Activated naive CD4-positive, alpha-beta T cell (primary cell): ENCODE measurements at regions not wholly inside any gene's neighbourhood (a gene's known extent, or its start where the extent isn't known, plus 50 kb on each side); places are given as distances from the start of the nearest gene placed in this dataset.
"Not testable (repeated sequence)": the region's sequence is repeated elsewhere in the genome, so short reads cannot be mapped to it uniquely, and the experiment has no call there.

Experiments
- DNase-seq, 4 experiments: peaks; one replicate each; lab custom pipeline; 2025; lab: John Stamatoyannopoulos, UW

DNA sequence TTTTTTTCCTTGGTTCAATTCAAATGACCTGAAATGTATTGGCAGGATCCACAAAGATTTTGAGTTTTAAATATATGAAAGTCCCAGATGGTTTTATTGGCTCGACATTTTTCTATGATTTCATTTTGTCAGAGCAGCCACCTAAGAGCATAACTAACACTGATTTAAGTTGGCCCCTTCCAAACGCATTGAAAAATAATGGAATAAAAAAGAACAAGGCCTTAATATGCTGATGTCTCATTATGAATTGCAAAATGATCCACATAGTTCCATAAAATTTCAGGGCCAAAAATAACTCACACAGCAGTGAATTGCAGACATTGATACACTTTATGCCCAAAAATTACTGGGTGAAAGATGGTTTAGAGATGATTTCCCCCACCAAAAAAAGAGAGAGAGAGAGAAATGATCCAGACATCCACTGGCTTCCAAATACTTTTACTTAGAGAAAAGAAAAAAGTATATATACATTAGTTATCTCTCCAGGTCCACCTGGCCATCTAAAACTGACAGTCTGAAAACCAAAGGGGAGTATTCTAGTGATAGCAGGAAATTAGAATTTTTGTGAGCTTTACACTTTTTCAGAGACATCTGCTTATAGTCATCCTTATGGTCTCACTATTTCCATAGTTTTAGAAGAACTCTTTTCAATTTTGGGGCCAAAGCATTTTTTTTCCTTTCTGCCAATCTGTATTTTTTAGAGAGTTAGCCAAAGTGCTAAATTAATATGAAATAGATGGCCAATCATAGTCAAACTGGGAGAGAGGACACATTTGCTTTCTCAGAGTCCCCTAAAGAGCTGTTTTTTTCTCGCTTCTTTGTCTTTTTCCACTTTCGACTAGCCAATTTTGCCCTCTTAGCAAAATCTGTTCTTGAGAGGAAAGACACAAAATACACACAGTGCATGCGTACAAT, 213.5 kb upstream of the RND3 start:
- DNase-seq, result no peak

- no peak for DNase-seq
Observed at GRCh38 chr2:150699218-150699617, 211.8 kb upstream of the RND3 start.

DNA sequence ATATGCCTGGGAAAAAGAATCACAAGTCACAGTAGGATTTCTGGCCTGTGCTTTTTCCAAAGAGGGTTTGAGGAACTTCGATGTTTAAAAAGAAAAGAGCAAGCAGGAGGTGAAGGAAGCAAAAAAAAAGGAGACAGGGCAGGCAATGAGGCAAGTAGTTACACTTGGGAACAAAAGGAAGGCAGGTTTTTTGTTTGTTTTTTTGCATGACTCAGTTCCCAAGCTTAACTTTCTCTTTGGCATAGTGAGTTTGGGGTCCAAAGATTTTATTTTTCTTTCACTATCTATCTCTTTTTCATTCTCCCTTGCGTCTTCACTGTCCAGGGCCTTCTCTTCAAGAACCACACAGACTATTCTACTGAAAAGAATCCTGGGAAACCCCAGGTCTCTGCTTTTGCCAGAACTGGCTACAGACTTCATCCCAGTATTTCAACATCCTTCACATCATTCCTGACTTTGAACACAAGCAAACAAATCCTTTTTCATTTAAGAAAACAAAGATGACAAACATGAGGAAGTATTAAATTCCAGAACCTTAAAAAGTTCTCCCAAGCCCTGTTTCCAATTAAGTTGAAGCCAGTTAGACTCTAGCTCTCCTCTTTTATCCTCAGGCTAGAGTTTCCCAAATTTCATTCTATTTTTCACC, 210.7 kb upstream of the RND3 start:
- no peak for DNase-seq

GRCh38 chr2:150697596-150697995, 210.1 kb upstream of the RND3 start:
- DNase-seq, result no peak

- no peak for DNase-seq
Observed at GRCh38 chr2:150695451-150696135, 208.1 kb upstream of the RND3 start.

DNA sequence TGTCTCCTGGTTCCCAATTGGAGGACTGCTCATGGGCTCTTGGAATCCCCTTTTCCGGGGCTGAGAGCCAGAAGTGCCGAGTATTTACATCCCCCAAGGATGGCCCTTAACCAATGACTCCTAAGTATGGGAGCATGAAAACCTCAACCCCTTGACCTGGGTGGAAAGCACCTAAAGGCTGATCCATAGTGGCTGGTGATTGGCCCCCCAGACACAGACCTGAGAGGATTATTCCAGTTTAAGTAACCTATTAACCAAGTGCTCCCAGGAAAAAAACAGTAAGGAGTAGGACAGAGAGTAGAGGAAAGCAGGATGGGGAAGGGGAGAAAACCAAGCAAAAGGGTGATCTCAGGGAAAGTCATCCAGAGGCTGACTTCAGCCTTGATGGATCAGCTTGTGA, 206.1 kb upstream of the RND3 start:
- DNase-seq, result no peak

- DNase-seq, result no peak
Observed at GRCh38 chr2:150690870-150691269, 203.4 kb upstream of the RND3 start.

GRCh38 chr2:150690261-150690660, 202.8 kb upstream of the RND3 start:
- no peak for DNase-seq

GRCh38 chr2:150689590-150689989, 202.1 kb upstream of the RND3 start:
- DNase-seq, result no peak

GRCh38 chr2:150688016-150688415, 200.5 kb upstream of the RND3 start:
- DNase-seq, result no peak

- no peak for DNase-seq
Observed at GRCh38 chr2:150686391-150686790, 198.9 kb upstream of the RND3 start.

- no peak for DNase-seq
Observed at GRCh38 chr2:150681120-150681804, 193.8 kb upstream of the RND3 start.

DNA sequence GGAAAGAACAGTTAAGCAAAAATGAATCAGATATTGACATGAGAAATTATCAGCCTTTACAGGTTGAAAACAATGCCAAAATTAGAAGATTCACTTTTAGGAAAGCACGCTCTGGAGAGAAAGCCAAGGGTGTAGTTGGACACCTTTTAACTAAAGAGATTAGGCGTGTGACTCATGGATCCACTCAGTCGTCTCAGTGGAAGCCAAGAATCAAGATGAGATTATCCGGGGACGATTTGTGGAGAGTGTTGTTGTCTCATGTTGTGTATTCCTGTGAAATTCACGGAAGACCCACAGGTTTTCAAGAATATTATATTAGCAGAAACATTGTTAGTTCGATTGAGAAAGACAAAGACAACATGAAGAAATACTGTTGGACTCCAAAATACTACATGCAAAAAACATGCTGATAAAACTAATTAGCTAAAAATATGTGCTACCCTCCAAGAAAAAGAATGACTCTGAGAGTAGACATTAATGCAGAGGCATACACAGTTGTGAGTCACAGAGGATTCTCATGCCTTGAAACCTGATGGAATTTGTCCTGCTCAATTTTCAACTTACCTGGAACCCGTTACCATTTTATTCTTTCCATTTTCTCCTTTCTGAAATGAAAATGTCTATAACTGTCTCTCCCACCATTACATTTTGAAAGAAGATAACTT, 192.1 kb upstream of the RND3 start:
- DNase-seq, result no peak

DNA sequence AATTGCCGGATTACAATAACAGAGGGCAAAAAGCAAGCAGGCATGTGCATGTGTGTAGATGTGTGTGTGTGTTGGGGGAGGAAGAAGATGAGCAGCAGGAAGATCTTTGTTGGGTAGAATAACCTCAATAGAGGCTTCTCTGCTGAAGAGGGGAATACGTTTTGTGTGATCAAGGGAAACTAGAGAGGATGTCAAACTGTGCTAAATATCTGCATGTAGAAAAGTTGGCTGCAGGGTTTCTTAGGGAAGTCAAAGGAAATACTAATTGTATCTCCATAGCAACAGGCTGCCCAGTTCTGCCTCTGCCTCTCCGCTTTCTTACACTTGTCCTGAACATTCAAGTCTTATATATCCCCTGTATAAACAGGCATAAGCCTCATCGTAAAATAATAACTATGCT, 190.1 kb upstream of the RND3 start:
- DNase-seq, result no peak

- no peak for DNase-seq
Observed at GRCh38 chr2:150676747-150677383, 189.4 kb upstream of the RND3 start.

DNA sequence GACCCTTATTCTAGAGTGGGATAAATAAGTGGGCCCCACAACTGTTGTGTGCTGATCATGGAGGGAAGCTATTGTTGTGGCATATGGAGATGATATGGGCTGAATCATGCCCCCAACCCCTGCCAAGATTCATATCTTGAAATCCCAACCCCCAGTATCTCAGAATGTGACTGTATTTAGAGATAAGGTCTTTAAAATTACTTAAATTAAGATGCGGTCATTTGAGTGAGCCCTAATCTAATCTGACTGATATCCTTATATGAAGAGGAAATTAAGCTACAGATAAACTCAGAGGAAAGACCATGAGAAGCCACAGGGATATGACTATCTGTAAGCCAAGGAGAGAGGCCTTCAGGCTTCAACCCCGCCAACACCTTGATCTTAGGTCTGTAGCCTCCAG, 188.3 kb upstream of the RND3 start:
- DNase-seq, result no peak

GRCh38 chr2:150674283-150674682, 186.8 kb upstream of the RND3 start:
- DNase-seq, result no peak

DNA sequence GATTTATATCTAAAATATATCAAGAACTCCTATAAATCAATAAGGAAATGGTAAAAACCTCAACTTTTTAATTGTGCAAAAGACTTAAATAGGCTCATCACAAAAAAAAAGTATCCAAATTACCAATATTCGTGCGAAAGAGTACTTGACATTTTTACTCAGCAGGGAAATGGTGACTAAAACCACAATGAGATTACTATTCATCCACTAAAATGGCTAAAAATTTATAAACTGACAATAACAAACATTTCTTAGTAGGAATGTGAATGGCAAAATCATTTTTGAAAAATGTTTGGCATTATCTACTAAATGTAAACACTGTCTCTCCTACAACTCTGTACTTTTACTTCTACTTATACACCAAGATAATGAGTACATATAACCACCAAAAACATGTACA, 184.8 kb upstream of the RND3 start:
- no peak for DNase-seq

DNA sequence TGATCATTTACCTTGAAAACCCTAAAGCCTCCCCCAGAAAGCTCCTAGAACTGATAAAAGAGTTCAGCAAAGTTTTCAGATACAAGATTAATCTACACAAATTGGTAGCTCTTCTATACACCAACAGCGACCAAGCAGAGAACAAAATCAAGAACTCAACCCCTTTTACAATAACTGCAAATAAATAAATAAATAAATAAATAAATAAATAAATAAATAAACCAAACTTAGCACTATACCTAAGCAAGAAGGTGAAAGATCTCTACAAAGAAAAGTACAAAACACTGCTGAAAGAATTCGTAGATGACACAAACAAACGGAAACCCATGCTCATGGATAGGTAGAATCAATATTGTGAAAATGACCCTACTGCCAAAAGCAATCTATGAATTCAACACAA, 182.0 kb upstream of the RND3 start:
- DNase-seq, result no peak

- DNase-seq, result not testable (repeated sequence)
Observed at GRCh38 chr2:150667039-150667438, 179.6 kb upstream of the RND3 start.

- no peak for DNase-seq
Observed at GRCh38 chr2:150663143-150663542, 175.7 kb upstream of the RND3 start.
